Progenitor cell of endocrine pancreas (in vitro differentiated cells): ENCODE measurements at regions not wholly inside any gene's neighbourhood (a gene's known extent, or its start where the extent isn't known, plus 50 kb on each side); places are given as distances from the start of the nearest gene placed in this dataset.
A peak's percentile ranks its signal among the peaks of the same experiment; 100 is the strongest.

ENCODE experiments used
- DNase-seq: peaks from one replicate; pipeline ENCODE4 v3.0.0; 2021; ENCODE audit warnings: low spot score; ENCODE audit not compliant: unreplicated experiment
- H3K27ac Mint-ChIP-seq: 2 replicates; pipeline ENCODE4 v1.8.0; 2021; ENCODE audit warnings: mild to moderate bottlenecking, moderate library complexity, mixed read lengths
- H3K27me3 Mint-ChIP-seq: 2 replicates; pipeline ENCODE4 v1.8.0; 2021; ENCODE audit warnings: mixed read lengths
- H3K36me3 Mint-ChIP-seq: 2 replicates; pipeline ENCODE4 v1.8.0; 2022; ENCODE audit warnings: mixed read lengths; ENCODE audit not compliant: insufficient read depth
- H3K4me1 Mint-ChIP-seq: 2 replicates; pipeline ENCODE4 v1.8.0; 2021; ENCODE audit warnings: low read depth, mixed read lengths
- H3K4me3 Mint-ChIP-seq: 2 replicates; pipeline ENCODE4 v1.8.0; 2021; ENCODE audit warnings: low read depth, mild to moderate bottlenecking, moderate library complexity, mixed read lengths
- H3K9me3 Mint-ChIP-seq: 2 replicates; pipeline ENCODE4 v1.8.0; 2021; ENCODE audit warnings: low read depth, mixed read lengths
- TF ChIP-seq, protein P1 (sequence below): fragments of 200-600 bp; sonication (generic); IDR thresholded peaks from one replicate; pipeline ENCODE4 v1.5.0; 2021; ENCODE audit warnings: antibody characterized with exemption, mild to moderate bottlenecking; ENCODE audit not compliant: unreplicated experiment

GRCh38 chr9:15113288-15113687 lies 193.7 kb downstream of the TTC39B start:
- Mint-ChIP-seq H3K9me3 (no peaks in the 10 kb centered on the region), H3K27ac (no peak overlapping the region), H3K27me3 (no peaks in the 10 kb centered on the region), H3K36me3 (no peaks in the 10 kb centered on the region), H3K4me1 (peaks cover 15% of the 10 kb centered on the region), H3K4me3 (no peak overlapping the region)
- no peak for DNase-seq
- TF ChIP-seq, protein P1, sequence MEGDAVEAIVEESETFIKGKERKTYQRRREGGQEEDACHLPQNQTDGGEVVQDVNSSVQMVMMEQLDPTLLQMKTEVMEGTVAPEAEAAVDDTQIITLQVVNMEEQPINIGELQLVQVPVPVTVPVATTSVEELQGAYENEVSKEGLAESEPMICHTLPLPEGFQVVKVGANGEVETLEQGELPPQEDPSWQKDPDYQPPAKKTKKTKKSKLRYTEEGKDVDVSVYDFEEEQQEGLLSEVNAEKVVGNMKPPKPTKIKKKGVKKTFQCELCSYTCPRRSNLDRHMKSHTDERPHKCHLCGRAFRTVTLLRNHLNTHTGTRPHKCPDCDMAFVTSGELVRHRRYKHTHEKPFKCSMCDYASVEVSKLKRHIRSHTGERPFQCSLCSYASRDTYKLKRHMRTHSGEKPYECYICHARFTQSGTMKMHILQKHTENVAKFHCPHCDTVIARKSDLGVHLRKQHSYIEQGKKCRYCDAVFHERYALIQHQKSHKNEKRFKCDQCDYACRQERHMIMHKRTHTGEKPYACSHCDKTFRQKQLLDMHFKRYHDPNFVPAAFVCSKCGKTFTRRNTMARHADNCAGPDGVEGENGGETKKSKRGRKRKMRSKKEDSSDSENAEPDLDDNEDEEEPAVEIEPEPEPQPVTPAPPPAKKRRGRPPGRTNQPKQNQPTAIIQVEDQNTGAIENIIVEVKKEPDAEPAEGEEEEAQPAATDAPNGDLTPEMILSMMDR: no peak

DNA sequence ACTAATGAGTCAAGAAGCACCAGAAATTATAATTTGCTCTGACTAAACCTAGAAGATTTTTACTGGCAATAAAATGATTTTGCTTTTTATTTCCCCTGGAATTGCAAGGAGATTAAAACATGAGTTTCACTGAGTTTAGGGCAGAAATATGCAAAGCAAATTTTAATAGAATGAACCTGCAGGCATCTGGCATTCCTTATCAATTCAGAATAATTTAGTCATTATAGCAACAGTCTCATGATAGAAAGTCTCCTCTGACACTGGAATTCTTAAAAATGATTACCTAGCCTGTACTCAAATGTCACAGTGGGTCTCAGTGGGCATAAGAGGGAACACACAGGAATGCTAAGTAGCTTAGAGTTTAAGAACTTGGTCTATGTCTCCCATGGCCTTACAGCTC lies 195.9 kb downstream of the TTC39B start:
- H3K4me1 Mint-ChIP-seq: peaks cover 6% of the 10 kb centered on the region
- DNase-seq: no peak
- H3K27ac Mint-ChIP-seq: no peak overlapping the region
- H3K36me3 Mint-ChIP-seq: no peaks in the 10 kb centered on the region
- TF ChIP-seq, protein P1: no peak
- no peaks in the 10 kb centered on the region for H3K9me3 Mint-ChIP-seq
- H3K4me3 Mint-ChIP-seq: no peak overlapping the region
- H3K27me3 Mint-ChIP-seq: no peaks in the 10 kb centered on the region

DNA sequence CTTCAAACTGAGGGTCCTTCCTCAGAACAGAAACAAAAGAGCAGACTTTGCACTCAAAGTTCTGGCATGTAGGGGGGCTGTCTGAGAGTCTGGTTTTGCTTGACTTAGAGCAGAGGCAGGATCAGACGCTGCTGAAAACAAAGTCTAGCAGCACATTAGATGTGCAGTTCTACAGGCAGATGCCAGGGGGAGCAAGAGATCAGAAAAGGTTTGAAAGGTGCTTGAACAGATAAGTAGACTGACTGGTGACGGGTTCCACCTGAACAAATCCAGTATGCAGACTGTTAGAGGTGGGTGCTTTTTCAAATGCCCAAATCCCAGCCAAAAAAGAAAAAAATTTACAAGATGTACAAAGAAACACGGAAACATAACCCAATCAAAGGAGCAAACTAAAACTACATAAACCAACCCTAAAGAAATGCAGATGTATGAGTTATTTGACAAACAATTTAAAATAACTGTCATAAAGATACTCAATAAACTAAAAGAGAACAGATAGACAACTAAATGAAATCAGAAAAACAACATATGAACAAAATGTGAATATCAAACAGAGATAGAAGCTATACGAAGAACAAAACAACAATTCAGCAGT lies 194.7 kb upstream of the FREM1 start:
- Mint-ChIP-seq H3K27me3 (peaks cover 3% of the 10 kb centered on the region), H3K4me3 (no peak overlapping the region), H3K36me3 (no peaks in the 10 kb centered on the region), H3K9me3 (no peaks in the 10 kb centered on the region), H3K4me1 (peaks cover 5% of the 10 kb centered on the region), H3K27ac (no peak overlapping the region)
- TF ChIP-seq, protein P1: peak; percentile 72
- no peak for DNase-seq

- no peaks in the 10 kb centered on the region for H3K36me3 Mint-ChIP-seq
- H3K27me3 Mint-ChIP-seq: peaks cover 3% of the 10 kb centered on the region
- H3K27ac Mint-ChIP-seq: no peak overlapping the region
- H3K9me3 Mint-ChIP-seq: no peaks in the 10 kb centered on the region
- DNase-seq: no peak
- H3K4me3 Mint-ChIP-seq: no peak overlapping the region
- TF ChIP-seq, protein P1: no peak
- peaks cover 14% of the 10 kb centered on the region for H3K4me1 Mint-ChIP-seq
These were observed 193.1 kb upstream of the FREM1 start for GRCh38 chr9:15103290-15103689.

DNA sequence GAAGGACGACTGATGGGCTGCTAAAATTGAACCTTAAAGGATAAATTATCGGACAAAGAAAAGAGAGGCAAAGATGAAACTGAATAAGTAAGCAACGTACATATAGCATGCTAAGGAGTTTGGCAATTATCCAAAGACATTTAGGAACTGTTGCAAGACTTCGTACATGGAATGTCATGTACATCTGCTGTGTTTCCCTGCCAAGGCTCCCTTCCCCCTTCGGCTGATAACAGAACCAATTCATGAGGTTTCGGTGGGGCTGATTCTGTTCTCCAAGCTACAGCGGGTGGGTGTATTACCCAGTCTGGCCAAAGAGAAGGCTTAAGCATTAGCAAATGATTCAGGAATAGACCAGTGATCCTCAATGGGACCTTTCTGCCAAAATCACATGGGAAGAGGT lies 190.9 kb upstream of the FREM1 start:
- no peak overlapping the region for H3K27ac Mint-ChIP-seq

More for the DNA sequence above, 190.9 kb upstream of the FREM1 start:
- Mint-ChIP-seq H3K4me3 (no peak overlapping the region), H3K4me1 (peaks cover 14% of the 10 kb centered on the region), H3K36me3 (no peaks in the 10 kb centered on the region), H3K9me3 (no peaks in the 10 kb centered on the region), H3K27me3 (peaks cover 3% of the 10 kb centered on the region)
- DNase-seq: no peak
- TF ChIP-seq, protein P1: no peak
